Transverse colon (tissue), 4 donors: ENCODE measurements at regions not wholly inside any gene's neighbourhood (a gene's known extent, or its start where the extent isn't known, plus 50 kb on each side); places are given as distances from the start of the nearest gene placed in this dataset.

Experiments
- CTCF ChIP-seq, 5 experiments: fragments of 200-600 bp in 3 of 5; fragments of 450-650 bp in 2 of 5; sonication (generic) in 3 of 5; IDR thresholded peaks; 1 replicate in 2 of 5; 2 replicates in 3 of 5; pipeline ENCODE4 v1.5.1; 2016 to 2017; ENCODE audit warnings: antibody characterized with exemption in 5 of 5, inconsistent platforms in 3 of 5, mild to moderate bottlenecking in 2 of 5, moderate library complexity in 1 of 5
- EP300 ChIP-seq: sonication (generic); formaldehyde crosslinking; IDR thresholded peaks from one replicate; pipeline ENCODE4 v1.6.1; 2017; ENCODE audit warnings: antibody characterized with exemption, low read depth
- POLR2A ChIP-seq: fragments of 450-650 bp; IDR thresholded peaks from one replicate; pipeline ENCODE4 v1.6.1; 2016; ENCODE audit warnings: antibody characterized with exemption, mild to moderate bottlenecking, moderate library complexity
- POLR2AphosphoS5 ChIP-seq, 3 donors: sonication (generic); formaldehyde crosslinking; IDR thresholded peaks; one replicate each; pipeline ENCODE4 v1.6.1; 2016; ENCODE audit warnings: antibody characterized with exemption in 3 of 3

- TF ChIP-seq CTCF (IDR thresholded peaks at IDR 0.05) (no peak), POLR2AphosphoS5 (IDR thresholded peaks at IDR 0.05) (no peak), POLR2A (no peak), EP300 (no peak)
Measured at GRCh38 chr16:54477714-54478113, 191.1 kb upstream of the IRX3 start.
